Activated naive CD4-positive, alpha-beta T cell treated with anti-CD3 and anti-CD28 coated beads, Interleukin-2, amount 10 ng/mL, durations not matched to agents 7 days and 5 days (primary cell): ENCODE measurements at regions not wholly inside any gene's neighbourhood (a gene's known extent, or its start where the extent isn't known, plus 50 kb on each side); places are given as distances from the start of the nearest gene placed in this dataset.

Source experiments
- CTCF ChIA-PET: fragments of 350-600 bp; sonication (Branson Sonifier 250); formaldehyde crosslinking; loops from one replicate; lab custom pipeline; 2021; ENCODE audit warnings: antibody characterized with exemption; lab: Charles Lee
- DNase-seq: peaks from one replicate; pipeline ENCODE4 v3.0.0-alpha.2; 2020
- H3K27ac Mint-ChIP-seq: one replicate; pipeline ENCODE4 v1.8.0; 2021; ENCODE audit warnings: mild to moderate bottlenecking, moderate library complexity, mixed read lengths
- H3K27me3 Mint-ChIP-seq: one replicate; pipeline ENCODE4 v1.8.0; 2021; ENCODE audit warnings: mild to moderate bottlenecking, mixed read lengths
- H3K36me3 Mint-ChIP-seq: one replicate; pipeline ENCODE4 v1.8.0; 2021; ENCODE audit warnings: mixed read lengths
- H3K4me1 Mint-ChIP-seq: one replicate; pipeline ENCODE4 v1.8.0; 2021; ENCODE audit warnings: mixed read lengths
- H3K4me3 Mint-ChIP-seq: one replicate; pipeline ENCODE4 v1.8.0; 2021; ENCODE audit warnings: mild to moderate bottlenecking, moderate library complexity, mixed read lengths
- H3K9me3 Mint-ChIP-seq: one replicate; pipeline ENCODE4 v1.8.0; 2021; ENCODE audit warnings: mixed read lengths

- CTCF ChIA-PET, result no interaction called here
- Mint-ChIP-seq H3K36me3 (no peaks in the 10 kb centered on the region), H3K9me3 (no peaks in the 10 kb centered on the region)
Measured at GRCh38 chr3:109923431-109923830, 586.1 kb upstream of the DPPA4 start.

DNA sequence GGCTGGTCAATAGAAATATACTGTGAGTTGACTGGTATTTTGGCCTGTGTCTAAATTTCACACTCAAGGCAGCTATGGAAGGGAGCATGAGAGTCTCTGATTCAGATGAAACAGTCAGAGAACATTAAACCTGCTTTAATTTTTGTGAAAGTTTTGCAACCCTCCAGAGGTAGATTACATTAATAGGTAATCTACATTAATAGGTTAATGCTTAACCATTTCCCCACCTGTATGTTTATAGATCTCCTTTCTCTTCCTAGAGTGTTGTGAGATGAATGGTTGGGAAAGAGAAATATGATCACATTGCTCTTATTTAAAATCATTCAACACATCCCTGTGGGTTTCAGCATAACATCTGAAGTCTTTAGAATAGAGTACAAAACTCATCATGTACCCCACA is 586.9 kb upstream of the DPPA4 start:
- Mint-ChIP-seq H3K27me3 (no peaks in the 10 kb centered on the region), H3K9me3 (no peaks in the 10 kb centered on the region), H3K4me3 (no peak overlapping the region), H3K4me1 (no peaks in the 10 kb centered on the region), H3K27ac (no peak overlapping the region), H3K36me3 (no peaks in the 10 kb centered on the region)
- CTCF ChIA-PET, result no interaction called here
- DNase-seq, result no peak

More at GRCh38 chr3:109923431-109923830, 586.1 kb upstream of the DPPA4 start:
- Mint-ChIP-seq H3K27ac (no peak overlapping the region), H3K27me3 (no peaks in the 10 kb centered on the region), H3K4me3 (no peak overlapping the region), H3K4me1 (no peaks in the 10 kb centered on the region)
- DNase-seq, result no peak

GRCh38 chr3:109926376-109926775 is 589.0 kb upstream of the DPPA4 start:
- Mint-ChIP-seq H3K27ac (no peak overlapping the region), H3K27me3 (no peaks in the 10 kb centered on the region), H3K4me1 (no peaks in the 10 kb centered on the region), H3K9me3 (no peaks in the 10 kb centered on the region), H3K36me3 (no peaks in the 10 kb centered on the region), H3K4me3 (no peak overlapping the region)
- CTCF ChIA-PET, result no interaction called here
- no peak for DNase-seq

- Mint-ChIP-seq H3K27me3 (no peaks in the 10 kb centered on the region), H3K27ac (no peak overlapping the region), H3K4me1 (no peaks in the 10 kb centered on the region), H3K9me3 (no peaks in the 10 kb centered on the region), H3K36me3 (no peaks in the 10 kb centered on the region), H3K4me3 (no peak overlapping the region)
- CTCF ChIA-PET, result no interaction called here
- no peak for DNase-seq
Measured at GRCh38 chr3:109927161-109927560, 589.8 kb upstream of the DPPA4 start.

- Mint-ChIP-seq H3K27me3 (no peaks in the 10 kb centered on the region), H3K27ac (no peak overlapping the region), H3K36me3 (no peaks in the 10 kb centered on the region), H3K9me3 (no peaks in the 10 kb centered on the region), H3K4me3 (no peak overlapping the region), H3K4me1 (no peaks in the 10 kb centered on the region)
- CTCF ChIA-PET, result no interaction called here
- no peak for DNase-seq
Measured at GRCh38 chr3:109927726-109928125, 590.4 kb upstream of the DPPA4 start.

GRCh38 chr3:109930582-109930981 is 593.2 kb upstream of the DPPA4 start:
- H3K27me3 Mint-ChIP-seq, result no peaks in the 10 kb centered on the region
- no peaks in the 10 kb centered on the region for H3K4me1 Mint-ChIP-seq
- no peak overlapping the region for H3K4me3 Mint-ChIP-seq
- no peaks in the 10 kb centered on the region for H3K9me3 Mint-ChIP-seq
- DNase-seq, result no peak
- H3K36me3 Mint-ChIP-seq, result no peaks in the 10 kb centered on the region
- CTCF ChIA-PET, result no interaction called here
- H3K27ac Mint-ChIP-seq, result no peak overlapping the region

DNA sequence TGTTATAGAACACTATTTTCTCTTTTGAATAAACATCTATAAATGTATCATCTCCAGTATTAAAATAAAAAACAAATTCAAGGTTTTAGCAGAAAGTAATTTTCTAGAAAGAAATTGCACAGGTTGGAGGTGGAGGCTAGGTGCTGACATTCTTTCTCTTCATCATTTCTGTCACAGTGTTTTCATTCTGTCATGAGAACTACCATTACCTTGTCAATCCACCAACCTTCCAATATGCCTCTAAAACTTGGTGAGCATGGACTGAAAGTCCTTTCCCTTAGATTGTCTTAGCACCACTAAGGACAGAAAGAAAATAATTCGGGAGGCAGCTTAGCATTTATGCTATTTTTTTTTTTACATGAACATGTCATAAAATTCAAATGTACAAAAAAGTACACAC is 596.2 kb upstream of the DPPA4 start:
- no peak for DNase-seq
- Mint-ChIP-seq H3K4me1 (no peaks in the 10 kb centered on the region), H3K27ac (no peak overlapping the region), H3K27me3 (no peaks in the 10 kb centered on the region), H3K4me3 (no peak overlapping the region), H3K9me3 (no peaks in the 10 kb centered on the region), H3K36me3 (no peaks in the 10 kb centered on the region)
- CTCF ChIA-PET, result no interaction called here

- CTCF ChIA-PET, result no interaction called here
- no peak for DNase-seq
- Mint-ChIP-seq H3K36me3 (no peaks in the 10 kb centered on the region), H3K27me3 (no peaks in the 10 kb centered on the region), H3K27ac (no peak overlapping the region), H3K4me1 (no peaks in the 10 kb centered on the region), H3K4me3 (no peak overlapping the region), H3K9me3 (no peaks in the 10 kb centered on the region)
Measured at GRCh38 chr3:109939817-109940216, 602.5 kb upstream of the DPPA4 start.

- Mint-ChIP-seq H3K9me3 (no peaks in the 10 kb centered on the region), H3K36me3 (no peaks in the 10 kb centered on the region), H3K27ac (no peak overlapping the region), H3K4me3 (no peak overlapping the region), H3K27me3 (no peaks in the 10 kb centered on the region), H3K4me1 (no peaks in the 10 kb centered on the region)
- CTCF ChIA-PET, result no interaction called here
- DNase-seq, result no peak
Measured at GRCh38 chr3:109943181-109943580, 605.8 kb upstream of the DPPA4 start.

DNA sequence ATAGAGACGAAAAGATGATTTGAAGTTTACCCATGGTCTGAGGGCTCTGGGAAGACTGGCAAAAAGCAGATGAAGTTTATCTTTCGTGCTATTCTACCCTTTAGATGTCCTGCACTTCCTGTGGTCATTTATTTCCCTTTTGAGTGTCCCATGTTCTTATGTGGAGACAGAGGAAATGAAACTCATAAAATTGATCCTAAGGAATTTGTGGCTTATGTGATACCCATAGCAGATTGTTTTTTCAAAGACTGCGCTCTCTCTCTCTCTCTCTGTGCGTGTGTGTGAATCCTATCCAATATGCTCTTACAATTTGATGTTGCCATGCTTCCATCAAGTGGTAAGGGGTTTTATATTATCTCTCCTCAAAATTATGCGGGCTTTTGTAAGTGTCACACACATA is 607.5 kb upstream of the DPPA4 start:
- Mint-ChIP-seq H3K4me3 (no peak overlapping the region), H3K27ac (no peak overlapping the region), H3K36me3 (no peaks in the 10 kb centered on the region), H3K9me3 (no peaks in the 10 kb centered on the region), H3K27me3 (no peaks in the 10 kb centered on the region), H3K4me1 (no peaks in the 10 kb centered on the region)
- CTCF ChIA-PET, result no interaction called here
- no peak for DNase-seq

GRCh38 chr3:109952924-109953323 is 615.6 kb upstream of the DPPA4 start:
- Mint-ChIP-seq H3K9me3 (no peaks in the 10 kb centered on the region), H3K36me3 (no peaks in the 10 kb centered on the region), H3K27me3 (no peaks in the 10 kb centered on the region), H3K4me3 (no peak overlapping the region), H3K27ac (no peak overlapping the region), H3K4me1 (no peaks in the 10 kb centered on the region)
- DNase-seq, result no peak
- CTCF ChIA-PET, result no interaction called here

DNA sequence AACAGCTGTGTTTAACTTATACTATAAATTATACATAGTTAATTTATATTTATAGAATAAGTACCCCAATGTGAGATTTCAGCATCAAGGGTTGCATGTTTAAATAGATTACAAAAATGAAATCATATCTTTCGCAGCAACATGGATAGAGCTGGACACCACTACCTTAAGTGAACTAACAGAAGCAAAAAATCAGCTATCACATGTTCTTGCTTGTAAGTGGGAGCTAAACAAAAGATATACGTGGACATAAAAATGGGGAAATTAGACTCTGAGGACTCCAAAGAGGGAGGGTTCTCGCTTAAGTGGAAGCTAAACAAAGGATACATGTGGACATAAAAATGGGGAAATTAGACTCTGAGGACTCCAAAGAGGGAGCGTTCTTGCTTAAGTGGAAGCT is 626.5 kb upstream of the DPPA4 start:
- Mint-ChIP-seq H3K4me3 (no peak overlapping the region), H3K27ac (no peak overlapping the region), H3K4me1 (no peaks in the 10 kb centered on the region), H3K36me3 (no peaks in the 10 kb centered on the region), H3K27me3 (no peaks in the 10 kb centered on the region), H3K9me3 (no peaks in the 10 kb centered on the region)
- CTCF ChIA-PET, result no interaction called here
- no peak for DNase-seq

DNA sequence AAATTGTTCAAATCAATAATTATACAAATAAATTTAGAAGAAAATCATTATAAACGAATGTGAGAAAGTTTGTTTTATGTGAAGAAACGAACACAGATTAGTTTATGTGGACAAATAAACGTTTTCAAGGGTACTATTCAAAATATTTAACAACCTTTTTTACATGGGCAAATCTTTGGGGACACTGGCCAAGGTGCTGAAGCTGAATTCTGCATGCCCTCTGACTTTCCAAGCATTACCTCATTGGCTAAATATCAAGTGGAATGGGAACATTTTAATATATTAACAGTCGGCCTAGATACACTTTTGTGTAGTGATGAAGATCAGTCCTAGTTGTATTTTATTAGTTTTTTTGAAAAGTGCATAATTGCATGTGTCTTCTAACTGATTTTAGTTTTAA is 636.4 kb upstream of the DPPA4 start:
- no peaks in the 10 kb centered on the region for H3K36me3 Mint-ChIP-seq
- DNase-seq, result no peak
- H3K4me3 Mint-ChIP-seq, result no peak overlapping the region
- H3K4me1 Mint-ChIP-seq, result no peaks in the 10 kb centered on the region
- no peak overlapping the region for H3K27ac Mint-ChIP-seq
- no peaks in the 10 kb centered on the region for H3K27me3 Mint-ChIP-seq
- CTCF ChIA-PET, result no interaction called here
- peaks cover 1% of the 10 kb centered on the region for H3K9me3 Mint-ChIP-seq

- H3K4me1 Mint-ChIP-seq, result no peaks in the 10 kb centered on the region
- DNase-seq, result no peak
- CTCF ChIA-PET, result no interaction called here
- H3K4me3 Mint-ChIP-seq, result no peak overlapping the region
- no peaks in the 10 kb centered on the region for H3K27me3 Mint-ChIP-seq
- peaks cover 1% of the 10 kb centered on the region for H3K9me3 Mint-ChIP-seq
- H3K27ac Mint-ChIP-seq, result no peak overlapping the region
- H3K36me3 Mint-ChIP-seq, result no peaks in the 10 kb centered on the region
Measured at GRCh38 chr3:109977897-109978296, 640.6 kb upstream of the DPPA4 start.

DNA sequence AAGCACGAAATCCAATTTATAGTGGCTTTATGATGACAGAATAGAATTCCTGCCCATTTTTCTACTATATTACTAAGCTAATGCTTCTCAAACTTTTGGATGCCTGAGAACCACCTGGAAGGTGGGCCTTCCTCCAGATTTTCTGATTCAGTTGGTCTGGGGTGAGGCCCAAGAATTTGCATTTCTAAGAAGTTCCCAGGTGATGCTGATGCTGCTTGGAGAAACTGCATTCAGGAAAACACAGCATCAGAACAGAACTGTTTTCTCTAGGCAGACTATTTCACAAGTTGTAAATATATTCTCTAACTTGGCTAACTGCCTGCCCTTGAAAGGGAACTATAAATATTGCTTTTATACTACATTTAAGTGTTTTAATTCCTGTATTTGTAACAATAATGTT is 644.9 kb upstream of the DPPA4 start:
- CTCF ChIA-PET, result no interaction called here
- no peak overlapping the region for H3K27ac Mint-ChIP-seq
- H3K4me3 Mint-ChIP-seq, result no peak overlapping the region
- H3K9me3 Mint-ChIP-seq, result no peaks in the 10 kb centered on the region
- no peak for DNase-seq
- no peaks in the 10 kb centered on the region for H3K4me1 Mint-ChIP-seq
- no peaks in the 10 kb centered on the region for H3K36me3 Mint-ChIP-seq
- no peaks in the 10 kb centered on the region for H3K27me3 Mint-ChIP-seq

DNA sequence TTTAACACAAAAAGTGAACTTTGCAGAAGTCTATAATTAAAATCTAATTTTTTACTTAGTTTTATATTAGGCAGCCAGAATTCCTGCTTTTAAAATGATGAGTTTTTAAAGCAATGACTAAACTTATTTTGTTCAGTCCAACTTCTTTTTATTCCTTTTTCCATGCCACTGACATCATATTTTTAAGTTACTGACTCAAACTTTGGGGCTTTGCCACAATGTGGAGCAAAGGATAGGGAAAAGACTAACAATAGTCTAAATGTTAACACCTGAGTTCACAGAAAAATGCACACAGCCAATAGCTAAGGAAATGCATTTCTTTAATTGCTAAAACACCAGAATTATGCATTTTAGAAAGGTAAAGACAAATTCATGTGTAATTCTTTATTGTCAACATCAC is 647.6 kb upstream of the DPPA4 start:
- Mint-ChIP-seq H3K4me3 (no peak overlapping the region), H3K9me3 (no peaks in the 10 kb centered on the region), H3K4me1 (no peaks in the 10 kb centered on the region), H3K36me3 (no peaks in the 10 kb centered on the region), H3K27ac (no peak overlapping the region), H3K27me3 (no peaks in the 10 kb centered on the region)
- CTCF ChIA-PET, result no interaction called here
- no peak for DNase-seq
